Hypothalamus (tissue), 51 donors: ENCODE measurements at regions not wholly inside any gene's neighbourhood (a gene's known extent, or its start where the extent isn't known, plus 50 kb on each side); places are given as distances from the start of the nearest gene placed in this dataset.
A peak's percentile ranks its signal among the peaks of the same experiment; 100 is the strongest.

Experiments used
- DNase-seq, 51 donors: peaks; one replicate each; lab custom pipeline; 2025; lab: John Stamatoyannopoulos, UW

GRCh38 chr4:95674521-95674981 lies 125.8 kb upstream of the UNC5C start:
- DNase-seq = no peak

DNA sequence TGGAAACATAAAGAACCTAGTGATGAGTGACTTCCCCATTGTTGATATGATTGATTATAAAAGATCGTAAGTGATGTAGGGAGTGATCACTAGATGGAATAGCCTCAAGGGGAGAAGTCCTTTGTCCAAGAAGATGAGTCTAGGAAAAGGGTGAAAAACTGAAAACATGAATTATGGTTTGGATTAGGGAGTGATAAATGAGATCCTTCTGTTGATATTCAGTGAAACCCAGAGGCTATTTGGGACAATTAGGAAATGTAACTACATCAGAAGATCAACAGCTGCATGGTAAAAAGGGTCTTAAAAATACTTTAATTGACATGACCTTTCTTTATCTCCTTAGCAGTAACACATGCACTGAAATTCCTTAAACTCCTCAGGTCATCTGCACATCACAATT lies 124.0 kb upstream of the UNC5C start:
- DNase-seq = no peak

DNA sequence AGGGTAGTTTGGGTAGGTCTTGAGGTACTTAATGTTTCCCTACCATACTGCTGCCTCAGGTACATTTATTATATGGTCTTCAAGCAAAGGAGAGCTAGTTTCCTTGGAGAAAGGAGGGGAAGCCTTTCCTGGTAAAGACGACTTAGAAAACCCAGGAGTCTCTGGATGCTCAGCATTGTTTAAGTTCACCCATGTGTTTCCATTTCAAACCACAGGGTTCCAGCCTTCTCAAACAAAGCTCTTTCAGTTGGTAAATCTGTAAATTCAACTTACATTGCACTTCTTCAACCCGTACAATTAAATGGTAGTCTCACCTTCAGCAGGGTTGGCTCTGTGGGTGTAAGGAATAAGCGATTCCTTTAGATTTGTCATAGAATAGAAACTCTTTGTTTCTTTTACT lies 111.9 kb upstream of the UNC5C start:
- DNase-seq = no peak

DNA sequence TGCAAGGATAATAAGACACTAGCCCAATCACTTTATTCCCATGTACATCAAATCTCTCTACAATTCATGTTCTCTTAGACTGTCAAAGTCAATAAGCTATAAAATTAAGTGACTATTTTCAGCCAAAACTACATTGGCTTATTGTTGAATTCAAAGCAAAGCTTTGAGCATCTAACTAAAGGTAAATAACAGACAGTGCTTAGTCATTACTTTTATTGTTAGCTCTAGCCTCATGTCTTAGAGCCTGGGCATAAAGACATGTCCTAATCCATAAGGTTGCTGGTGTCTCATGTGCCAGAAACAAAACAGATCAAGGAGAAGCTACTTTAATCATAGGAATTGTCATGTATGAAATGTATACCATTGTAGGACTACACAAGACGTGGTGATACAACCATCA lies 103.1 kb upstream of the UNC5C start:
- DNase-seq = no peak

- DNase-seq = no peak
Measured at GRCh38 chr4:95644417-95644816, 95.6 kb upstream of the UNC5C start.

GRCh38 chr4:95643627-95644026 lies 94.9 kb upstream of the UNC5C start:
- no peak for DNase-seq

DNA sequence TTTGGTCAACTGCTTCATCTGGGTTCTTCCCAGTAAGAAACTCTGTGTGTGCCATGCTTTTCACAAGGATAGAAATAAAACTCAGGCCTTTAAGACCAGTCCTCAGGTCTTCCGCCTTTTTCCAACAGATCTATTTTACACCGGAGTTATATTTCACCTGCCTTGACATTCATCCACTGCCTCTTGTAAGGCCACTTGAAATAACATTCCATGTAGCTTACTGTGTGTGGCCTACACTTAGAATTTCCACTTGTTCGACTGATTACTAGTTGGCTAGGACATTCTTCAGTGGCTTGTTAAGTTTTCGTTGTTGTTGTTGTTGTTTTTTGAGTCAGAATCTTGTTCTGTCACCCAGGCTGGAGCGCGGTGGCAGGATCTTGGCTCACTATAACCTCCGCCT lies 92.8 kb upstream of the UNC5C start:
- DNase-seq = no peak

- DNase-seq = peak in 7 of 51 donors; percentile 1 to 23 (median 9)
Measured at GRCh38 chr4:95640311-95640710, 91.5 kb upstream of the UNC5C start.

DNA sequence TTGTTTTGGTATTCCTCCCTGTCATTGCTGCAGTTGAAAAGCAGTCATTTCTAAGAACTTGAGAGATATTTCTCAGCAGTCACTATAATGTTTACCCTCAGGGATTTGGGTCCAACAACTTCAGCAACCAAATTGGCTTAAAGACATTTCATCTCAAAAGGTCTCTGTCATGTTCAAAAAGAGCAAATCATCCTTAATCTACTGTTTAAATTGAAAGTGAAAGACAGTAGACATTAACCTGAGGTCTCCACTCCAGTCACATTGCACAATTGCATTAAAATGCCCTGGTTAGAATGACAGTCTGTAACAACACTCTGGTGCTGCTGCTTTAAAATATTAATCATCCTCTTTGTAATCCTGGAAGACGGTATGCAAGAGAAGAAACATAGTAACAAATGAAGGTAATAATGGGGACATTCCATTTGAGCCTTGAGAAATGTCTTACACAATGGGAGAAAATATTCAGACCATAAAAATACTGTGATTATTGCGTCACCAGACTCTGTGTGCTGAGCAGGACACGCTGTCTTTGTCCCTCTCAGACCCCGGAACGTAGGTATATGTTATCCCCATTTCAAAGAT lies 90.2 kb upstream of the UNC5C start:
- DNase-seq = no peak

- DNase-seq = peak in 1 of 51 donors; percentile 0
Measured at GRCh38 chr4:95637043-95637600, 88.3 kb upstream of the UNC5C start.

DNA sequence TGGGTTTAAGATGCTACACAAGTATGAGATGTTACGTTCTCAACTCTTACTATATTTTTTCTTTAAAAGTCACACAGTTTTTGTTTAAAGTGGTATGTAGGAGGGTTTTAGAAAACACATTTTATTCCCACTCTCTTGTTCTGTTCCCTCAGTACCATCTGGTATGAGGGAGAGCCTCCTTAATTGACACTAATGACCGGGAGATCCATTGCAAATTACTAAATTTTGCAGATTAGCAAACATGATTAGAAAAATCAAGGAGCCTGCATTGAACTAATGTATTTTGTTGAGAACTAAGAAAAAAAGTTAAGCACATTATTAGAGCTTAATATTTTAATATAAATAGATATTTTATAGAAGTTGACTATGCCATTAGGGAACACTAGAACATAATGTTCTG lies 87.3 kb upstream of the UNC5C start:
- no peak for DNase-seq

DNA sequence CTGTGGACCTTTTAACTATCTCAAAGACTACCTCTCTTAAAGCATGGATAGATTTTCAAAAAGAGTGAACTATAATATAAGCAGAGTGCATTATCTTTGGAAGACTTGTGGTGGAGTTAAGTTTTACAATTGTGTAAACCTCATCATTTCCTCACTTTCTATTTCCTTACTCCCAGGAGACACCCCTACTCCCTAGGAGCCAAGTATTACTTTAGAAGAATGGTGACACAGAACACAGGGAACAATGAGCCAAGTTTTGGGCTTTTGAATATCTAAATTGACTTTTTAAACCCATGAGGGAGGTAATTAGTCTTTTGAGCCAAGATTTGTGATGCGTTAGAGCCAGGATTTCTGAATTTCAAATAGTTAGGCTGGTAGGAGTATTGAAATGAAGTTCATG lies 78.9 kb upstream of the UNC5C start:
- DNase-seq = no peak

DNA sequence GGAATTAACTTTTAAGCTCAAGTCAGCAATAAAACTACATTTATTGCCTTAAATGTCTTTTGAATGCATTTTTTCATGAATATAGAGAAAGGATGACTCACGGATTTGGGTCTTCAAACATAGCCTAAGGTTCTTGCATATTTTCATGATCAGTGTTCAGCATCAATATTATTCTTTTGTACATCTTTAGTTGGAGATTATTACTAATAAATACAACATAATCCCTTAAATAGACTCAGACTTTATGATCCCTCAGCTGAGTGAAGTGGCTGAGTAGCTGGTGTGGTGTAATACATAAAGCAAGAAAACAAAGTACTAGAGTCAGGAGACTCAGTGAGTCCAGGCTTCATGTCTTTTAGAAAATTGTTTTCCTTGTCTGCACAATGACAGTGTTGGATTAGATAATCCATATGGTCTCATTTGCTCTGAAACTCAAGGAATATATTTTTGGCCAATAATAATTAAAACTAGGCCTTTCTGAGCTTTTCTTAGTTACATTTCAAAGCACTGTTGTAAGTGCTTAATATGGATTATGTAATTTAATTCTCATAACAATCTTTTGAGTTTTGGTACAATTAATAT lies 78.3 kb upstream of the UNC5C start:
- no peak for DNase-seq

DNA sequence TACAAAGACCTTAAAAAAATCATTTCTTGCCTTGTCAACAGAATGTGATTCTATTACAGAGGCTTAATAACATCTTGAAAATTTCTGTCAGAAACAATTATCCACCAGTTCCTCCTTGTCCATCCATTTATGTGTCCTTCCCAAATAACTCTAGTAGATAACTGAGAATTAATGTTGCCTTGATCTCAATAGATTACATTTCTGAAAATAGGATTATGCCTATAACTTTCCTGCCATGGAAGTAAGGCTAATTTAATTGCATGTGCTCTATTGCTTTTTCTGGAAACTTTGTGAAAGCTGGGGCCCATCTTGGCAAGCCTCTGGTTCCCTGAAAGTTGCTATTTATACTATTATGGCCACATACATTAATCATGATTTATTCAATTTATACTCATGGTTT lies 76.2 kb upstream of the UNC5C start:
- no peak for DNase-seq

DNA sequence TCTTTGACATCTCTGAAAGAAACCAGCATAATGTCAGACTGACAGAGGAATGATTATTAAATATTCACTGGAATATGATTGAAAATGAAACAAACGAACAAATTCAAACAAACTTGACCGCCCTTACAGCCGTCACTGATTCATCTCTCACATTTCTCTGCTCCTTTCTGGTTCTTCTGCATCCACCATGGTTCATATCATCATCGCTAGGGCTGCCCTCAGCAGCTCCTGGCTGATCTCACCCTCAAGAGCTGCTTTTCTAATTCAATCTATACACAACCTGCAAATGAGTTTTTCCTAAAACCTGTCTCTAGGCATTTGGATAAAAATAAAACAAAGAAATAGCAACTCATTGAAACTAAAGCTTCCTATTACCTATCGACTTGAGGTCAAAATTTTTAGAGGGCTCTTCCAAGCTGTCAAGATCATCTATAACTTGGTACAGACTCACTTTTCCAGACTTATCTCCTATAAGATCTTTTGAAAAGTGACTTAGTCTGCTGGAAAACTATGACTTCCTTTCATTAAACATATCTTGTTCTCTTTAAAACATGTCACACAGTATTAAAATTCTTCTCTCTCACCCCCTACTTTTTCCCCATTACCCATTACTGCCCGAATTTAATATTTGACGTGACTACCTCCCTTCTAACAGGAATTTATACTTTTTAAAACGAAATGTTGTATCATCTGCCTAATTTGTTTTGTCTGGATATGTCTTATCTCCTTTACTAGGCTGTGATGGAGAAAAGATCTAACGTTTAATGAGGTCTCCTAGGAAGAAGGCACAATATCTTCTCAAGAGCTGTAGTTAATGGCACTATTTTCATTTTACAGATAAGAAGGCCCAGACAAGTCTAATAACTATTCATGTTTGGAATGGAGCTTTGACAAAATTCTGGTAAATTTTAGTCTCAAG lies 71.0 kb upstream of the UNC5C start:
- no peak for DNase-seq

DNA sequence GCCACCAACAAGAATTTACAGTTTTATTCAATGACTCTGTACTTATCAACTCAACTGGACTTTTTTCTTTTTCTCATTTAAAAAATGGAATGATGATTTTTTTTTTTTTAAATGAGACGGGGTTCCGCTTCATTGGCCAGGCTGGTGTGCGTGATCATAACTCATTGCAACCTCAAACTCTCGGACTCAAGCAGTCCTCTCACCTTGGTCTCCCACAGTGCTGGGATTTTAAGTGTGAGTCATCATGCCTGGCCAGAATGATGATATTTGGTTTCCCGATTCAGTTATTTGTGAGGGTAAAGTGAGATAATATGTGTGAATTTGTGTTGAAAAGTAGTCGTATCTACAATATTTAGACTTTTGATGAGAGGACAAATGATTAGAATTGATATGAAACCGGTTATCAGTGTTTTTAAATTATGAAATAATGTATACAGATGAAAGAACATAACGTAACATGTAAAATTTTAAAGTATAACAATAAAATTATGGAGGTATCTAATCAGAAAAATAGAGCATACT lies 66.0 kb upstream of the UNC5C start:
- no peak for DNase-seq

DNA sequence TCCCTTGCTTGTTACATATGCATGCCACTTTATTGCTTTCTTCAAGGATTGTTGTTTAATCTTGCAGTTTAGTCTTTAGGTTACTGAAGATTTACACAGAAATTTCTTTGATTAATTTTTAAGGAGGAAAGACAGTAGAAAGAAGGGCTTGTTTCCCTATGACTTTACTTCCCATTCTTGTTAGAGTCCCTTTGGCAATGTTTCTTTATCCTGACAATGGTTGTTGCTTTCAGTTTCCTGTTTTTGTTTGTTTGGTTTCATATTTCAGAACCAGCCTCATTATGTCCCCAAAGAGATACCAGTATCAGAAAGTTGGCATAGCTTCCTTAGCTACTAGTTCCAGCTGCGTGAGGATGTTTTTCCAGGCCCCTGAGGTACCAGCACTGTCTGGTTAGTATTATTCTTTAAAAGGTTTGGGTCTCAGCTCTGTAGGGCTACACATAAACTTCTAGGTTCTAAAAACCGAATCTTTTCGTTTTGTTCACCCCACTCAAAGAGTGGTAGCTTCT lies 61.3 kb upstream of the UNC5C start:
- DNase-seq = no peak

DNA sequence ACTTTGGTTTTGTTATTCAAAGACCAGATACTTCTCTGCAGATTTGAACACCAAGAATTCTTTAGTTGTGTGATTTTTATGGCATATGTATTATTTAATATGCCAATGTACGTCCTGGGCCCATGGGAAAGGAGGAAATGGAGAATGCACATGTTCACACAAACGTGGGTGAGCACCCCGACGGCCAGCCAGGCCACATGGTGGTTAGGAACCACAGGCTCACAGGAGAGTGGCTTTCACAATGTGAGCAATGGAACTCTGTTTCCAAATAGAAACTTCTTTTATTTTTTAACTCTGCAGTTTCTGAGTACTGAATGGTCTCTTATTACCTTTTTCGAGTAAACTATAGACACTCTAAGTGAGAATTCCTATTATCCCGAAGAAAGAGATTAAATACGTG lies 58.0 kb upstream of the UNC5C start:
- DNase-seq = no peak

DNA sequence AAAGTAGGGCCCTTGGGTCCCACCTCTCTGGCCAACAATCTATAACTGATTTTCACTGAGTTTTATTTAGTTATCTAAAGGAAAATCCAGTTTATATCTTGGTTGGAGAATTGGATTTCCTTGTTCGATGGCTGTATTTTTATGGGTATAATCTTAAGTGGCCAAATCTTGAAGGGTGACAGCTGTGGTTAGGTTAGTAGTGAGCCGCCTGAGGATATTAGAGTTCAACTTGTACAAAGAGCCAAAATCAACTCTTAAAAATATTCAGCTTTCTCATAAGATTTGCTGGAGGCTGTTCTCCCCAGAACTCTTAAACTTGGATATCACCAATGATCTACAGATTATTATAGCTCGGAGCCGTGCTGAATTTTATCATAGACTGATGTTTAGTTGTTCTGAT lies 54.6 kb upstream of the UNC5C start:
- DNase-seq = no peak

DNA sequence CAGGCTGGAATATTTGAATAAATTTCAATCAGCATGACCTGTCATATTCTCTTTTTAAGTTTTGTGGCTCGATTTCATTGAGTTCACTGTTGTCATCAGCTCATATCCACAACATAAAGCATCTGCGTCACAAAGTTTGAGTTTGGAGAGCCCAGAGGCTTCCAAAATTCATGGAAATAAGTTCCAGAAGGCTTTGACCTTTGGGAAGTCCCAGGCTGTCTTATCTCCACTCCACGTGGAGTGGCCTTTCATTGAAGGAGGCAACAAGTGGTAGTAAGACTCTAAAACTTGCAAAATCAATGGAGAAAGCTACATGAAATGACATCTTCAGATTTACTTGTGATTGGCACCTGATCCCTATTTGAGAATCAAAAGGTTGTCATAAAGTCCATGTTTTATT lies 54.1 kb upstream of the UNC5C start:
- no peak for DNase-seq

- DNase-seq = no peak
Measured at GRCh38 chr4:95601356-95601755, 52.6 kb upstream of the UNC5C start.
